GM10248 (cell line): ENCODE measurements at regions not wholly inside any gene's neighbourhood (a gene's known extent, or its start where the extent isn't known, plus 50 kb on each side); places are given as distances from the start of the nearest gene placed in this dataset.

Source experiments
- CTCF ChIA-PET: fragments of 300-600 bp; sonication (Branson Sonifier 250); formaldehyde crosslinking; extraction: SDS; loops from one replicate; lab custom pipeline; 2021; ENCODE audit warnings: antibody characterized with exemption; lab: Yijun Ruan, JAX
- POLR2A ChIA-PET: fragments of 350-650 bp; sonication (Branson Sonifier 250); formaldehyde crosslinking; extraction: SDS; loops from one replicate; lab custom pipeline; 2020; ENCODE audit warnings: antibody characterized with exemption; lab: Yijun Ruan, JAX
- DNase-seq: peaks from one replicate; pipeline ENCODE4 v3.0.0; 2012; ENCODE audit errors: extremely low spot score
- CTCF ChIP-seq: IDR thresholded peaks from 2 replicates; pipeline ENCODE4 v1.5.1; 2012; ENCODE audit warnings: mild to moderate bottlenecking, low read depth; ENCODE audit errors: extremely low read depth, missing control alignments, control extremely low read depth

- TF ChIP-seq CTCF = no peak
- POLR2A ChIA-PET = no interaction called here
- DNase-seq = no peak
- CTCF ChIA-PET = interaction anchor here (1.8 kb wide), 1 partner anchor 30 kb away, joined by 4 read pairs; no protein-coding TSS in a partner anchor
Observed at GRCh38 chr10:128661404-128662197, 535.4 kb upstream of the MKI67 start.

GRCh38 chr10:128662520-128662919 lies 536.3 kb upstream of the MKI67 start:
- CTCF ChIA-PET = interaction anchor here (1.8 kb wide), 1 partner anchor 30 kb away, joined by 4 read pairs; no protein-coding TSS in a partner anchor
- no peak for DNase-seq
- no peak for TF ChIP-seq CTCF
- POLR2A ChIA-PET = no interaction called here

- ChIA-PET CTCF (no interaction called here), POLR2A (no interaction called here)
- TF ChIP-seq CTCF = no peak
- DNase-seq = no peak
Observed at GRCh38 chr10:128664729-128665128, 538.5 kb upstream of the MKI67 start.

GRCh38 chr10:128675405-128675804 lies 549.2 kb upstream of the MKI67 start:
- no peak for TF ChIP-seq CTCF
- CTCF ChIA-PET = no interaction called here

GRCh38 chr10:128680116-128680515 lies 553.9 kb upstream of the MKI67 start:
- ChIA-PET POLR2A (no interaction called here), CTCF (interaction anchor here (0.6 kb wide), 1 partner anchor 405 kb away, joined by 3 read pairs; no protein-coding TSS in a partner anchor)
- TF ChIP-seq CTCF = no peak
- no peak for DNase-seq

More at GRCh38 chr10:128675405-128675804, 549.2 kb upstream of the MKI67 start:
- POLR2A ChIA-PET = no interaction called here
- DNase-seq = no peak

- ChIA-PET CTCF (no interaction called here), POLR2A (no interaction called here)
- no peak for TF ChIP-seq CTCF
- DNase-seq = no peak
Observed at GRCh38 chr10:128684215-128684614, 558.0 kb upstream of the MKI67 start.
